GM19328 (cell line): ENCODE measurements at regions not wholly inside any gene's neighbourhood (a gene's known extent, or its start where the extent isn't known, plus 50 kb on each side); places are given as distances from the start of the nearest gene placed in this dataset.
"Not testable (repeated sequence)": the region's sequence is repeated elsewhere in the genome, so short reads cannot be mapped to it uniquely, and the experiment has no call there.

ENCODE experiments used
- ATAC-seq: cut with Tn5 transposase; IDR thresholded peaks from one replicate; pipeline ENCODE4 v1.9.1; 2021; ENCODE audit warnings: mild to moderate bottlenecking, moderate library complexity; ENCODE audit not compliant: unreplicated experiment

- ATAC-seq = not testable (repeated sequence)
These were observed 137.7 kb upstream of the TSC22D2 start for GRCh38 chr3:150270444-150270843.

GRCh38 chr3:150269526-150269925 lies 138.6 kb upstream of the TSC22D2 start:
- ATAC-seq = no peak

DNA sequence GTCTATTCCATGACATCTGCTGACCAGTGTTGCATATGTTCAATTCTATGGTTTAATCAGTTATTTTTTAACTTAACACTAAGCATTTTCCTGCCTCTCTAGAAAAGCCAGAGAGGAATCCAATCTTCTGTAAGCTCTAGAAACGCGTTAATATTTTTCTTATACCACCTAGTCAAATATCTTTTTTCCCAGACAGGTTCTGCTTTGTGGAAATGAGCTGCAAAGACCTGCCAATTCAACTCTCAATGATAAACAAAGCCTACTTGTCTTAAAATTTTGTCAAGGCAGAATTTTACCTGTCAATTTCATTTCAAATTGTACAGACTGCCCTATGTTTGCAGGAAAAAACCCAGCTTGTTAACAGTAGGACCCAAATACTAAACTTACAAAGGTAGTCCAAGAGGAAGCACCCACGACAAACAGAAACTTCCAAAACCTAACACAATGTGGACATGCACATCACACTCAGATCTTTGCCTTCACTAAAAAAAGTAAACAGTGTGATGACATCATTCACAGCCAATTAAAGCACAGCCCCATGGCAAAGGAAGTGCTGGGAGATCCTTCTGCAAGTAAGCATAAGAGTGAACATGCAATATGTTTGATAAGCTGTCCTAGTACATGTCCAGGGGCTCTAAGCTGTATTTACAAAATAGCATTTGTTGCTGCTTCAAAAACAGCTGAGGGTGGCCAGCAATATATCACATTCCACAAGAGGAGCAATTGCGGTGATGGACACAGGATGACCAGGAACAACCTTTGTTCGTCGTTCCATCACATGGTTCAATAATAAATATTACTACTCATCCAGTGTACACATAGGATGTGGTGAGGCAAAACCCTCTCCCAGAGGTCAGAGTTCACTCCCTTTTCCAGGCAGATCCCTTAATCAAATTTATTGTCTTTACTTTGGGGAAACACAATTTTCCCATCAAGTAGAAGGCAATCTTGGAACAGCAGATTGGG lies 139.4 kb upstream of the TSC22D2 start:
- no peak for ATAC-seq

DNA sequence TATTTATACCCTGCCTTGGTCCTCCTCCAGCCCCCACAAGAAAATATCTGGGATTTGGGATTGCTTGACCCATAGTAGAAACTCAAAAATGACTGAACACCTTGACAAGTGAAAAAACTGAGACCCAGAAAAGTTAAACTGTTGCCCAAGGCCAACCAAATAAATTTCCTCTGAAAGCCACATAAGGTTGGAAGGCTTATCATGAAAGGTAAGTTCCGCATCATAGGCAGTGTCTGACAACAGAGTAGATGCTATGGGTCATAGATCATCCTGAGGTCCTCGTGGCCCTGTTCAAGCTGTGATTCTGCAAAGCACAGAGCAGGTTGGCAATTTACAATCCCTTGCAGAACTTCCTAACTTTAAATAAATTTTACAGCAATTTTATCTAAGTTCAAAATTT lies 140.8 kb upstream of the TSC22D2 start:
- ATAC-seq = no peak

GRCh38 chr3:150265305-150265704 lies 142.8 kb upstream of the TSC22D2 start:
- ATAC-seq = no peak

- ATAC-seq = no peak
These were observed 143.4 kb upstream of the TSC22D2 start for GRCh38 chr3:150264561-150265279.

GRCh38 chr3:150261958-150262357 lies 146.1 kb upstream of the TSC22D2 start:
- ATAC-seq = no peak

GRCh38 chr3:150261418-150261817 lies 146.7 kb upstream of the TSC22D2 start:
- no peak for ATAC-seq

- no peak for ATAC-seq
These were observed 147.7 kb upstream of the TSC22D2 start for GRCh38 chr3:150260398-150260710.

- ATAC-seq = no peak
These were observed 148.3 kb upstream of the TSC22D2 start for GRCh38 chr3:150259526-150260397.

DNA sequence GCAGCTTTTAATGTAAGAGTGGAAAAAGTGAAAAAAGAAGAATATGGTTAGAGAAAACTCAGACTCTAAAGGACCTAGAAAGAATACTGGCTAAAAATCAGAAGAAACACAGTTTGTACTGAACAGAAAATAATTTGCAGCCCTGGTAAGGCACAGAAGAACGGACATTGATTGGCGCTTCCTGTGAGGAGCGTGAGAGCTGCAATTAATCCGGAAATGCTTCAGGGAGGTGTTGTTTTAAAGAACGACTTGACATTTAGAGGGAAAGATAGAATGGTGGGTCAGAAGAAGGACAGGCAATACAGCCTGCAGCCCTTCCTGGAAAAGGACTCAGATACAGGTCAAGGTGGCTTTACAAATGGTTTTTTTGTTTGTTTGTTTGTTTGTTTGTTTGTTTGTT lies 151.3 kb upstream of the TSC22D2 start:
- no peak for ATAC-seq

GRCh38 chr3:150256318-150256717 lies 151.8 kb upstream of the TSC22D2 start:
- ATAC-seq = no peak

GRCh38 chr3:150255826-150256225 lies 152.3 kb upstream of the TSC22D2 start:
- ATAC-seq = no peak

DNA sequence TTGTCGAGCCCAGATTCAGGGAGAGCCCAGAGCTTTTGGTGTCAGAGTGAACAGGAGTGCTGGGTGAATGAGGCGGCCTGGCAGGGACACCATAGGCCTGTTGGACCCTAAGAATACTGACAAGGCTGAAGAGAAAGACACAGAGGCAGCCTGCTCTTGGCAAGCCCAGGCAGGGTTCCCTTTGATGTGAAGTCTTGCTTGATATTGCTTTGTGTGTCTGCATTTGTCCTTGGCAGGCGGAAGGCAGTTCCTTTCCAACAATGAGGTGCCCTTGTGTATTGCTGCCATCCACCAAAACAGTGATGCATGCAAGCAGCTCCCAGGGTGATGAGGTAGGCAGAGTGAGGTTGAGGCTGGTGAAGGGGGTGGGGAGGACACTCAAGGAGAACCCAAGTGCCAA lies 152.7 kb upstream of the TSC22D2 start:
- ATAC-seq = no peak

- ATAC-seq = no peak
These were observed 153.8 kb upstream of the TSC22D2 start for GRCh38 chr3:150254309-150254708.

GRCh38 chr3:150253622-150254021 lies 154.5 kb upstream of the TSC22D2 start:
- ATAC-seq = no peak

DNA sequence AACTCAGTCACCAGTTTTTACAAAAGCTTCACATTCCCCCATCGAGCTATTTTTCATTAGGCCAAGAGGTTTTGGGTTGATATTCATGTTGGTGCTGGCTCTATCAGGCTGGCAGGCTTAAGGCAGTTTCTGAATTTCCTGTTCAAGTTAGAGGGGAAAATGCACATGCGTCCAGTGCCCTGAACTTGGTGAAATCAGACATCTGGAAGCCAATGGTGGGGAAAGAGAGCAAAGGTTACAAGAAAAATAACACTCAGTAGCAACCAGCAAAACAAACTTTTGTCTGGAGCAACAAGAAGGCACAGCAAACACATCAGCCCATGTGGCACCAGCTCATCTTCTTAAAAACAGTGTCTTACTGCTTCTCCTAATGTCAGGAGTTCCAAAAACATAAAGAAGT lies 155.6 kb upstream of the TSC22D2 start:
- ATAC-seq = no peak

DNA sequence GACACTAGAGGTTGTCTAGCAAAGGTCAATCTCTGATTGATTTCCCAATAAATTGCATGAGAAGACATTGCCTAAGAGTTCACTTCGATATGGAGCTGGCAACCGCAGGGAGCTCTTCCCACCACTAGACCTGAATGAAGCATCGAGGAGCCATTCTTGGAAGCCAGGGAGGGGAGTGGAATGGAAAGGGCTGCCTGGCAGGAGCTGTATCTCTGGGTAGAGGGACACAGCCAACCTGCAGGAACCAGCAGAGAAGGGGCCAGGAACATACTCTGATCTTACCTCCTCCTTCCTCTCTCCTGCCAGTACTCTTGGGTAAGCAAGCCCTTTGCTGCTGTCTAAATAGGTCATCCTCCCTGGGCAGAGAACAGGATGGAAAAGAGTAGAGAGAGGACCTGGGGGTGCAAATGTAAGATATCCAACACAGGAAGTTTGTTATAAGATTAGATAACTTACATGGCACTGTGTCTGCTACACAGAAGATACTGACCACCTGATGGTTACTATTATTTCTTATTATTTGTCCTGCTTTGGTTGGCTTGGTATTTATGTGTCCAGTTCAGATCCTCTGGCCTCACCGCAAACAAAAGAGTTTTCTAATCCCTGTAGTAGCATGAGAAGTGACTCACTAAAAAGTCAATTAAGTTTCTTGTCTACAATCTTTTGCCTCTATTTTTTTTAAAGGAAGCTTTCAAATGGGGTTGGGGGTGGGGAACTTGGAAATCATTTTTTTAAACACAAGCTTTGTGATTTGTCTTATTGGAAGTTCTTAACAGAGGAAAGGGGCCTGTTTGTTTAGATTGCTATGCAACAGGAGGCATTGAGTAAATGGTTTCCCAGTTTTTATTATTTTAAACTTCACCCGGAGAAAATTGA lies 156.7 kb upstream of the TSC22D2 start:
- ATAC-seq = no peak

GRCh38 chr3:150249779-150250470 lies 158.2 kb upstream of the TSC22D2 start:
- ATAC-seq = no peak
